Common myeloid progenitor, CD34-positive (primary cell): ENCODE measurements at regions not wholly inside any gene's neighbourhood (a gene's known extent, or its start where the extent isn't known, plus 50 kb on each side); places are given as distances from the start of the nearest gene placed in this dataset.
"Not testable (repeated sequence)": the region's sequence is repeated elsewhere in the genome, so short reads cannot be mapped to it uniquely, and the experiment has no call there.

Experiments used
- CTCF ChIA-PET: fragments of 350-600 bp; sonication (Branson Sonifier 250); formaldehyde crosslinking; loops from one replicate; lab custom pipeline; 2021; ENCODE audit warnings: antibody characterized with exemption; lab: Charles Lee
- POLR2A ChIA-PET: fragments of 350-600 bp; sonication (Branson Sonifier 250); formaldehyde crosslinking; loops from one replicate; lab custom pipeline; 2021; ENCODE audit warnings: antibody characterized with exemption; lab: Charles Lee
- DNase-seq, 3 donors: peaks; one replicate each; pipeline versions ENCODE4 v3.0.0 to v3.0.0-alpha.2; 2013
- H3K27ac ChIP-seq, 2 experiments: 1 replicate in 1 of 2; 2 replicates in 1 of 2; pipeline ENCODE4 v1.7.0; 2013; ENCODE audit warnings: inconsistent platforms in 2 of 2, low read length in 2 of 2, mild to moderate bottlenecking in 2 of 2, low read depth in 1 of 2, moderate library complexity in 1 of 2; ENCODE audit not compliant: severe bottlenecking in 2 of 2, insufficient read depth in 1 of 2, poor library complexity in 1 of 2
- H3K27me3 ChIP-seq, 5 experiments: replicated peaks in 2 of 5; 1 replicate in 3 of 5; 2 replicates in 2 of 5; pipeline versions ENCODE4 v1.6.1 to v1.7.0; 2013; ENCODE audit warnings: low read length in 4 of 5, mild to moderate bottlenecking in 2 of 5, moderate library complexity in 2 of 5, inconsistent platforms in 1 of 5; ENCODE audit not compliant: insufficient read depth in 5 of 5, control insufficient read depth in 4 of 5
- H3K36me3 ChIP-seq, 4 experiments: 1 replicate in 2 of 4; 2 replicates in 2 of 4; pipeline versions ENCODE4 v1.6.1 to v1.7.0; 2013; ENCODE audit warnings: low read length in 3 of 4, control low read depth in 1 of 4, mild to moderate bottlenecking in 1 of 4; ENCODE audit not compliant: control insufficient read depth in 4 of 4, insufficient read depth in 4 of 4
- H3K4me1 ChIP-seq, 4 experiments: 1 replicate in 3 of 4; 2 replicates in 1 of 4; pipeline versions ENCODE4 v1.6.1 to v1.7.1; 2013; ENCODE audit warnings: low read length in 3 of 4, mild to moderate bottlenecking in 3 of 4, control low read depth in 1 of 4, inconsistent platforms in 1 of 4, moderate library complexity in 1 of 4; ENCODE audit not compliant: control insufficient read depth in 4 of 4, insufficient read depth in 4 of 4; ENCODE audit errors: control extremely low read depth in 1 of 4
- H3K4me3 ChIP-seq, 7 experiments: 1 replicate in 4 of 7; 2 replicates in 3 of 7; pipeline versions ENCODE4 v1.5.1 to v1.7.0; 2013; ENCODE audit warnings: mild to moderate bottlenecking in 7 of 7, low read length in 6 of 7, moderate library complexity in 6 of 7, inconsistent platforms in 2 of 7, low read depth in 2 of 7, control low read depth in 1 of 7; ENCODE audit not compliant: insufficient read depth in 4 of 7, control insufficient read depth in 1 of 7; ENCODE audit errors: extremely low read depth in 1 of 7
- H3K9me3 ChIP-seq, 5 experiments: 1 replicate in 4 of 5; 2 replicates in 1 of 5; pipeline versions ENCODE4 v1.6.1 to v1.7.1; 2013; ENCODE audit warnings: low read length in 4 of 5, mild to moderate bottlenecking in 2 of 5, inconsistent platforms in 1 of 5, low read depth in 1 of 5, moderate library complexity in 1 of 5; ENCODE audit not compliant: control insufficient read depth in 4 of 5, insufficient read depth in 2 of 5; ENCODE audit errors: control extremely low read depth in 1 of 5
- WGBS: methylation state at CpG from one replicate; pipeline ENCODE4 v1.1.5; 2013; ENCODE audit not compliant: insufficient coverage; 5-methylcytosine and 5-hydroxymethylcytosine counted together

- POLR2A ChIA-PET = no interaction called here
- Histone ChIP-seq H3K27me3 (no peaks in the 10 kb centered on the region), H3K27ac (no peak overlapping the region), H3K9me3 (no peaks in the 10 kb centered on the region), H3K4me1 (no peaks in the 10 kb centered on the region), H3K4me3 (no peak overlapping the region), H3K36me3 (no peaks in the 10 kb centered on the region)
- no peak for DNase-seq
- 100% methylated on average over 2 of the region's 4 CpGs for WGBS
- CTCF ChIA-PET = no interaction called here
These were observed 381.6 kb downstream of the SRGAP2C start for GRCh38 chr1:121566346-121566745.

- Histone ChIP-seq H3K4me1 (no peaks in the 10 kb centered on the region), H3K27me3 (no peaks in the 10 kb centered on the region), H3K4me3 (no peak overlapping the region), H3K27ac (no peak overlapping the region), H3K36me3 (no peaks in the 10 kb centered on the region), H3K9me3 (no peaks in the 10 kb centered on the region)
- ChIA-PET CTCF (no interaction called here), POLR2A (no interaction called here)
- WGBS = no CpG with 5 or more reads among the region's 1 CpG
- DNase-seq = no peak
These were observed 384.7 kb downstream of the SRGAP2C start for GRCh38 chr1:121569428-121569827.

DNA sequence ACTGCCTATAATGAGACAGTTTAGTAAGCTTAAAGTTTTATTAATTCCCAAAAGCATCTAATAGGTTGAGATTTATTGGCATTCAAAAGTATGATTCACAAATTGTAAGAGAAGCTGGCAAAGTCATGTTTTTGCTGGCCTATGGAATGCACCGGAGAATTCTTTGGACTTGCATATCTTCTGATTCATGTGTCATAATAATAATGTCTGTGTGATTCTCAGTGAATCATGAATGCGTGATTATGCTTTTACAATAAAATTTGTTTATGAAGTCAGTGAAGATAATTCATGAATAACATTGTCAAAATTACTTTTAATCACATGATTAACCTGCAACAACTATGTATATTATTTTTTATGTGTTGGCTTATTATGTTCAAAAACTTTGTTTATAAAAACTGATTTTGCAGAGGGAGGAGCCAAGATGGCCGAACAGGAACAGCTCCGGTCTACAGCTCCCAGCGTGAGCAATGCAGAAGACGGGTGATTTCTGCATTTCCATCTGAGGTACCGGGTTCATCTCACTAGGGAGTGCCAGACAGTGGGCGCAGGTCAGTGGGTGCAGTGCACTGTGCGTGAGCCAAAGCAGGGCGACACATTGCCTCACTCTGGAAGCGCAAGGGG lies 389.2 kb downstream of the SRGAP2C start:
- H3K36me3 ChIP-seq, H3K4me3 ChIP-seq, H3K27ac ChIP-seq, DNase-seq, H3K4me1 ChIP-seq, H3K9me3 ChIP-seq, H3K27me3 ChIP-seq, CTCF ChIA-PET, POLR2A ChIA-PET: not testable (repeated sequence)
- 100% methylated on average over 7 of the region's 11 CpGs for WGBS

- H3K9me3 ChIP-seq, H3K4me3 ChIP-seq, H3K27me3 ChIP-seq, POLR2A ChIA-PET, H3K36me3 ChIP-seq, DNase-seq, H3K4me1 ChIP-seq, CTCF ChIA-PET, H3K27ac ChIP-seq: not testable (repeated sequence)
- WGBS = 100% methylated on average over 7 of the region's 12 CpGs
These were observed 389.7 kb downstream of the SRGAP2C start for GRCh38 chr1:121574505-121574899.

DNA sequence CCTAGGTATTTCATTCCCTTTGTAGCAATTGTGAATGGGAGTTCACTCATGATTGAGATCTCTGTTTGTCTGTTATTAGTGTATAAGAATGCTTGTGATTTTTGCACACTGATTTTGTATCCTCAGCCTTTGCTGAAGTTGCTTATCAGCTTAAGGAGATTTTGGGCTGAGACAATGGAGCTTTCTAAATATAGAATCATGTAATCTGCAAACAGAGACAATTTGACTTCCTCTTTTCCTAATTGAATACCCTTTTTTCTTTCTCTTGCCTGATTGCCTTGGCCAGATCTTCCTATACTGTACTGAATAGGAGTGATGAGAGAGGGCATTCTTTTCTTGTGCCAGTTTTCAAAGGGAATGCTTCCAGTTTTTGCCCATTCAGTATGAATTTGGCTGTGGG lies 398.1 kb downstream of the SRGAP2C start:
- H3K36me3 ChIP-seq, CTCF ChIA-PET, DNase-seq, POLR2A ChIA-PET, H3K4me3 ChIP-seq, H3K27me3 ChIP-seq, H3K9me3 ChIP-seq, H3K27ac ChIP-seq, H3K4me1 ChIP-seq: not testable (repeated sequence)

GRCh38 chr1:121586369-121587229 lies 401.8 kb downstream of the SRGAP2C start:
- ChIA-PET POLR2A (no interaction called here), CTCF (no interaction called here)
- Histone ChIP-seq H3K27me3 (no peaks in the 10 kb centered on the region), H3K36me3 (no peaks in the 10 kb centered on the region), H3K4me3 (no peak overlapping the region), H3K9me3 (peaks cover 0 to 5% (median 0%) of the 10 kb centered on the region in 5 experiments), H3K27ac (no peak overlapping the region), H3K4me1 (peaks cover 0 to 3% (median 0%) of the 10 kb centered on the region in 4 experiments)
- DNase-seq = no peak
- 93% methylated on average over 15 of the region's 15 CpGs for WGBS

DNA sequence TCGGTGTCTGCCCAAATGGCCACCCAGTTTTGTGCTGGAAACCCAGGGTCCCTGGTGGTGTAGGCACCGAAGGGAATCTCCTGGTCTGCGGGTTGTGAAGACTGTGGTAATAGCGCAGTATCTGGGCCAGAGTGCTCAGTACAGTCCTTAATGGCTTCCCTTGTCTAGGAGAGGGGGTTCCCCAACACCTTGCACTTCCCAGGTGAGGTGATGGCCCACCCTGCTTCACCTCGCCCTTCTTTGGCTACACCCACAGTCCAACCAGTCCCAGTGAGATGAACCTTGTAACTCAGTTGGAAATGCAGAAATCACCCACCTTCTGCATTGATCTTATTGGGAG lies 402.4 kb downstream of the SRGAP2C start:
- POLR2A ChIA-PET = no interaction called here
- CTCF ChIA-PET = no interaction called here
- 100% methylated on average over 4 of the region's 5 CpGs for WGBS

More for the DNA sequence above, 402.4 kb downstream of the SRGAP2C start:
- Histone ChIP-seq H3K4me3 (no peak overlapping the region), H3K27me3 (no peaks in the 10 kb centered on the region), H3K9me3 (peaks cover 0 to 5% (median 0%) of the 10 kb centered on the region in 5 experiments), H3K4me1 (peaks cover 0 to 3% (median 0%) of the 10 kb centered on the region in 4 experiments), H3K36me3 (no peaks in the 10 kb centered on the region), H3K27ac (no peak overlapping the region)
- no peak for DNase-seq
